ENCODE measurements at regions not wholly inside any gene's neighbourhood (a gene's known extent, or its start where the extent isn't known, plus 50 kb on each side); places are given as distances from the start of the nearest gene placed in this dataset.

DNA sequence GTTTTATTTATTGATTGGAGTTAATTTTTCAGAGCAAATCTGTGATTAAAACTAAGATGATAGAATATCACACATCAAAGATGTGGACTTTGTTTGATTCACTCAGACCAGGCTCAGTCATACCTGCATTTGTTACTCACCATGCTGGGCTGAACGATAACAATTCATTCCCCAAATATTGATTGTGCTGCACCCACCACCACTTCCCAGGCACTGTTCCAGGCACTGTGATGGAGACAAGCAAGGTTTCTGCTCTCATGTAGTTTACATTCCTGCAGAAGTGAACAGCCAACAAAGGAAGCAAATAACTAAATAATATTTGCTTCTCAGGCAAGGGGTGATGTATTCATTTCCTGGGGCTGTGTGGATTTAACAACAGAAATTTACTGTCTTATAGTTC lies 428.3 kb downstream of the DNAH5 start:
- no peak overlapping the region for H3K4me2 ChIP-seq (ENCODE audit: extremely low read depth, insufficient read depth, low read length)

DNA sequence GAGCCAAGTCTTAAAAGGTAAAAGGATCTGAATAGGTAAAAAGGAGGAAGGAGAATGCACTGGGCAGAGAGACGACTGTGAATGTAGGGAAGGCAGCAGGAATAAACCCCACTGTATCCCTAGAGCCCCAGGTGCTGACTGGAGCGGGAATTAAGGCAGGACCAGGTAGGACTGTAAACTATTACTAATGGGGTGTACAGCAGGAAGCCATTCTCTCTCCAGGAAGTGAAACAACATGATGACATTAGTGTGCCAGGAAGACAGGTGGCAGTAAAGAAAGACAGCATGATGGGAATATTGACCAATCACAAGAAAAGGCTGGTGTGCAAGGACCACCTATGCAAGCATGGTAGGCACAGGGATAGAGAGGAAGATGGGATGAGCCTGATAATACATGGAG lies 433.0 kb downstream of the DNAH5 start:
- DNase-seq (ENCODE audit: low read depth in 2 of 2), result no peak
- H3K79me2 ChIP-seq (ENCODE audit: control insufficient read depth, insufficient read depth, low read length), result no peaks in the 10 kb centered on the region
- no peak overlapping the region for H3K4me2 ChIP-seq (ENCODE audit: extremely low read depth, insufficient read depth, low read length)
- no peaks in the 10 kb centered on the region for H3K4me1 ChIP-seq (ENCODE audit: control insufficient read depth, extremely low read depth, insufficient read depth, low read length)
- H4K20me1 ChIP-seq (ENCODE audit: control insufficient read depth, extremely low read depth, insufficient read depth, low read length), result no peaks in the 10 kb centered on the region
- H3K4me3 ChIP-seq (replicated peaks in 1 of 4; ENCODE audit: control extremely low read depth in 1 of 4, insufficient read depth in 1 of 4, low read depth in 3 of 4, low read length in 4 of 4), result no peak overlapping the region
- H3K9ac ChIP-seq (ENCODE audit: insufficient read depth, low read length), result no peak overlapping the region
- TF ChIP-seq EZH2 (IDR thresholded peaks at IDR 0.05; ENCODE audit: low read length, missing control alignments), result no peak
- TF ChIP-seq, protein P1, sequence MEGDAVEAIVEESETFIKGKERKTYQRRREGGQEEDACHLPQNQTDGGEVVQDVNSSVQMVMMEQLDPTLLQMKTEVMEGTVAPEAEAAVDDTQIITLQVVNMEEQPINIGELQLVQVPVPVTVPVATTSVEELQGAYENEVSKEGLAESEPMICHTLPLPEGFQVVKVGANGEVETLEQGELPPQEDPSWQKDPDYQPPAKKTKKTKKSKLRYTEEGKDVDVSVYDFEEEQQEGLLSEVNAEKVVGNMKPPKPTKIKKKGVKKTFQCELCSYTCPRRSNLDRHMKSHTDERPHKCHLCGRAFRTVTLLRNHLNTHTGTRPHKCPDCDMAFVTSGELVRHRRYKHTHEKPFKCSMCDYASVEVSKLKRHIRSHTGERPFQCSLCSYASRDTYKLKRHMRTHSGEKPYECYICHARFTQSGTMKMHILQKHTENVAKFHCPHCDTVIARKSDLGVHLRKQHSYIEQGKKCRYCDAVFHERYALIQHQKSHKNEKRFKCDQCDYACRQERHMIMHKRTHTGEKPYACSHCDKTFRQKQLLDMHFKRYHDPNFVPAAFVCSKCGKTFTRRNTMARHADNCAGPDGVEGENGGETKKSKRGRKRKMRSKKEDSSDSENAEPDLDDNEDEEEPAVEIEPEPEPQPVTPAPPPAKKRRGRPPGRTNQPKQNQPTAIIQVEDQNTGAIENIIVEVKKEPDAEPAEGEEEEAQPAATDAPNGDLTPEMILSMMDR (conservative IDR thresholded peaks at IDR 0.05 in 1 of 2, IDR thresholded peaks at IDR 0.05 in 1 of 2; ENCODE audit: low read depth in 1 of 2, low read length in 2 of 2), result no peak
- H3K27me3 ChIP-seq (ENCODE audit: control insufficient read depth, insufficient read depth, low read length), result no peaks in the 10 kb centered on the region
- H3K36me3 ChIP-seq (ENCODE audit: control insufficient read depth, insufficient read depth, low read length), result no peaks in the 10 kb centered on the region
- no peak overlapping the region for H3K27ac ChIP-seq (ENCODE audit: insufficient read depth, low read length)
- H2AFZ ChIP-seq (ENCODE audit: low read length), result no peak overlapping the region
- no peaks in the 10 kb centered on the region for H3K9me3 ChIP-seq (ENCODE audit: control insufficient read depth, insufficient read depth, low read depth, low read length)

More for the DNA sequence above, 428.3 kb downstream of the DNAH5 start:
- H3K9me3 ChIP-seq (ENCODE audit: control insufficient read depth, insufficient read depth, low read depth, low read length), result no peaks in the 10 kb centered on the region
- H3K27me3 ChIP-seq (ENCODE audit: control insufficient read depth, insufficient read depth, low read length), result no peaks in the 10 kb centered on the region
- no peaks in the 10 kb centered on the region for H3K79me2 ChIP-seq (ENCODE audit: control insufficient read depth, insufficient read depth, low read length)
- TF ChIP-seq EZH2 (IDR thresholded peaks at IDR 0.05; ENCODE audit: low read length, missing control alignments), result no peak
- TF ChIP-seq, protein P1 (conservative IDR thresholded peaks at IDR 0.05 in 1 of 2, IDR thresholded peaks at IDR 0.05 in 1 of 2; ENCODE audit: low read depth in 1 of 2, low read length in 2 of 2), result no peak
- H2AFZ ChIP-seq (ENCODE audit: low read length), result no peak overlapping the region
- no peak overlapping the region for H3K9ac ChIP-seq (ENCODE audit: insufficient read depth, low read length)
- no peaks in the 10 kb centered on the region for H3K36me3 ChIP-seq (ENCODE audit: control insufficient read depth, insufficient read depth, low read length)
- no peak for DNase-seq (ENCODE audit: low read depth in 2 of 2)
- no peak overlapping the region for H3K4me3 ChIP-seq (replicated peaks in 1 of 4; ENCODE audit: control extremely low read depth in 1 of 4, insufficient read depth in 1 of 4, low read depth in 3 of 4, low read length in 4 of 4)
- H3K4me1 ChIP-seq (ENCODE audit: control insufficient read depth, extremely low read depth, insufficient read depth, low read length), result no peaks in the 10 kb centered on the region
- H4K20me1 ChIP-seq (ENCODE audit: control insufficient read depth, extremely low read depth, insufficient read depth, low read length), result no peaks in the 10 kb centered on the region
- no peak overlapping the region for H3K27ac ChIP-seq (ENCODE audit: insufficient read depth, low read length)

DNA sequence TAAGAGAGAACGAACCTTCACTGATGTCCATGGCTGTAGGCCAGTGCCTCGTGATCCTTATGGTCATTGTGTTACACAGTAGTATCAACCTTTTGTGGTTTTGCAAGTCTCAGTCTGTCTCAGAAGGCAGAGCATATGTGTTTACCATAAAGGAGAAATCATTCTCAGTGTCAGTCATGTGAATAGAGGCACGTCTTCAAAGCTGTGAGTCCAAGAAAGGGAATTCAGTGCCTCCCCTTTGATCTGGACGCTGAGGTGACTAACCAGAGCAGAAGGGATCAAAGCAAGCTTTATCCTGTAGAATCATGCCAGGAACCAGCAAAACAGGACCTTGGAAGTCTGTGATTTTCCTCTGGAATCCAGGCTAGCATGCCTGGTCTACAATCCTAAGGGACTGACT lies 433.9 kb downstream of the DNAH5 start:
- Histone ChIP-seq H3K9ac (ENCODE audit: insufficient read depth, low read length) (no peak overlapping the region), H3K9me3 (ENCODE audit: control insufficient read depth, insufficient read depth, low read depth, low read length) (no peaks in the 10 kb centered on the region), H3K4me2 (ENCODE audit: extremely low read depth, insufficient read depth, low read length) (no peak overlapping the region), H4K20me1 (ENCODE audit: control insufficient read depth, extremely low read depth, insufficient read depth, low read length) (no peaks in the 10 kb centered on the region), H2AFZ (ENCODE audit: low read length) (no peak overlapping the region), H3K79me2 (ENCODE audit: control insufficient read depth, insufficient read depth, low read length) (no peaks in the 10 kb centered on the region), H3K27me3 (ENCODE audit: control insufficient read depth, insufficient read depth, low read length) (no peaks in the 10 kb centered on the region), H3K36me3 (ENCODE audit: control insufficient read depth, insufficient read depth, low read length) (no peaks in the 10 kb centered on the region), H3K27ac (ENCODE audit: insufficient read depth, low read length) (no peak overlapping the region), H3K4me1 (ENCODE audit: control insufficient read depth, extremely low read depth, insufficient read depth, low read length) (no peaks in the 10 kb centered on the region), H3K4me3 (replicated peaks in 1 of 4; ENCODE audit: control extremely low read depth in 1 of 4, insufficient read depth in 1 of 4, low read depth in 3 of 4, low read length in 4 of 4) (no peak overlapping the region)
- DNase-seq (ENCODE audit: low read depth in 2 of 2), result peak in 1 of 2 donors; percentile 1
- TF ChIP-seq EZH2 (IDR thresholded peaks at IDR 0.05; ENCODE audit: low read length, missing control alignments), result no peak
- TF ChIP-seq, protein P1 (conservative IDR thresholded peaks at IDR 0.05 in 1 of 2, IDR thresholded peaks at IDR 0.05 in 1 of 2; ENCODE audit: low read depth in 1 of 2, low read length in 2 of 2), result no peak

Measured in fibroblast of lung (primary cell).